NCI-H345 (cell line): ENCODE measurements at regions not wholly inside any gene's neighbourhood (a gene's known extent, or its start where the extent isn't known, plus 50 kb on each side); places are given as distances from the start of the nearest gene placed in this dataset.

Source experiments
- DNase-seq: peaks from one replicate; lab custom pipeline; 2025; lab: John Stamatoyannopoulos, UW

GRCh38 chr7:35339811-35340210, 85.9 kb upstream of the TBX20 start:
- DNase-seq = no peak

GRCh38 chr7:35336444-35336843, 82.5 kb upstream of the TBX20 start:
- no peak for DNase-seq

GRCh38 chr7:35334506-35334905, 80.6 kb upstream of the TBX20 start:
- DNase-seq = no peak

DNA sequence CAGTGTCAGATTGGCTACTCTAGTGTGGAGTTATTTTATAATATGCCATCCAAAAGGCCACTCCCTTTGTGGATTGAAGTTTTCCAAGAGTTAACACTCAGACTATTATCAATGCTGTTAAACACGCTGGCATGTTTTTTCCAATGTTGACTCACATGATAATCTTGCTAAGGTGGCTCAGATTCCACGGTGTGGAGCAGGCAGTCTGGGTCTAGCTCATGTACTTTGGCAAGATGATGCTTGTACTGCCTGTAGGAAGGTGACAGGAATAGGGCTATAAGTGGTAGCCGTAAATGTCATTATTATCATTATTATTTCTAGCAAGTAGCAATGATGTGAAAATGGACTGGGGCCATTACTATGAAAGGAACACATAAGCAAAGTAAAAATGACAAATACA, 79.4 kb upstream of the TBX20 start:
- DNase-seq = no peak

DNA sequence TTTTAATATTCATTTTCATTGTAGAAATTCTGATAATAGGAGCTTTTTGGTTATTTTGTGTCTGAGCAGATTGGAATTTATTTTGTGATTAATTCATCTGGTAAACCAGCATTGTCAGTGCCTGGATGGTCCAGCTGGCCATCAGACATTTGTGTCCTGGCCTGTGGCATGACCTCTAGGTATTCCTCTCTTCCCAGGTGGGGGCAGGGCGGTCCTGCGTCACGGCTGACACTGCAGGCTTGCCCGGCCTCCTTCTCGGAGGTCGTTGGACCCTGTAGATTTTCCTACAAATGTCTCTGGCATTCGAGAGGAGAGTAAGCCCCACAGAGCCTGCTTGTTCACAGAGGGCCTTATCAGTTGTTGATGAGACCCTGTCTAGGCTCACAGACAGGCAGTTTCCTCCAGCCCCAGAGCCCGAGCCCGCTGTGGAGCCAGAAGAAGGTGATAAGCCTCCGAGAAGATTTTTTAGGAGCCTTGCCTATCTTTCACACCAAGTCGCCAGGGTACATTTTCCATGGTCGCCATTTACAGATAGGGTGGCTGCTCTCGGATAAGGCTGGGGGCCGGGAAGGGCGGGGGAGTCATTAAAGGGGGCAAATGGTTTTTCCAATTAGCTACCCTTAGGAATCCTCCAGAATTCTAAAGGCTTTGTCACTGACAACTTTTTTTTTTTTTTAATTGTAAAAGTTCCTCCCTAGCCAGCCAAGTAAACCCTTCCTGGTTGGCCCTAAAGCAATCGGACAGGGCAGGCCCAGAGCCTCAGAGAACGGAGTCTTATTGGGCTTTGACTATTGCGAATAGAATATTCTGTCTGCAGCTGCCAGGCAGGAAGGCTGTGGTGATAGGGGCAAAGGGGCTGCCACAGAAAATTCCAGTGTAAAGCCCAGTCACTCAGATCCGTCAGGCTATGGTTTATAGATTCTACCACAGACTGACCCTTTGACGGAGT, 78.1 kb upstream of the TBX20 start:
- no peak for DNase-seq

DNA sequence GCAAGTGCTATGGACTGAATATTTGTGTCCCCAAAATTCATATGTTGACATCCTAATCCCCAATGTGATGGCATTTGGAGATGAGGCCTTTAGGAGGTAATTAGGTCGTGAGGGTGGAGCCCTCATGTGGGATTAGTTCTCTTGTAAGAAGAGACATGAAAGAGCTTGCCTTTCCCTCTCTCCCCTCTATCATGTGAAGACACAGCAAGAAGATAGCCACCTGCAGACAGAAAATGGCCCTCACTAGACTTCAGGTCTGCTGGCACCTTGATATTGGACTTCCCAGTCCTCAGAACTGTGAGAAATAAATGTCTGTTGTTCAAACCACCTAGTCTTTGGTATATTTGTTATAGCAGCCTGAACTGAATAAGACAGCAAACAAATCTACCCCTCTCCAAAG, 75.1 kb upstream of the TBX20 start:
- no peak for DNase-seq

- DNase-seq = no peak
These were observed 65.7 kb upstream of the TBX20 start for GRCh38 chr7:35319606-35320005.

- no peak for DNase-seq
These were observed 62.6 kb upstream of the TBX20 start for GRCh38 chr7:35316549-35316948.

- no peak for DNase-seq
These were observed 61.6 kb upstream of the TBX20 start for GRCh38 chr7:35315517-35315916.

DNA sequence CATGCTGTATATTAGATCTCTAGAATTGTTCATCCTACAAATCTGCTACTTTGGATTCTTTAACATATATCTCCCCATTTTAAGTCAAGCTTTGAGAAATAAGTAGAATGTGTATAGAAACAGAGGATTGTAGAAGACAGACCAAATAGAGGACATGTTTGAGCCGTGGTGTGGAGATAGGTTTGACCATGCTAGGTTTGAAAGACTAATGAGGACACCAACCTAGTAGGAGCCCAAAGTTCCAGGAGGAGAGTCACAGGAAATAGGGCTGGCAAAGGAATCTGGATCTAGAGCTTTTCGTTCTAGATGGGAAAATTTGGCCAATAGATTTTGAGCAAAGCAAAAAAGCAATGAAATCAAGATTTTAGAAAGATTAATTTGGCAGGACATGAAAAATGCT, 60.5 kb upstream of the TBX20 start:
- DNase-seq = no peak

GRCh38 chr7:35313575-35313974, 59.7 kb upstream of the TBX20 start:
- no peak for DNase-seq
